Astrocyte (in vitro differentiated cells and primary cell): ENCODE measurements at regions not wholly inside any gene's neighbourhood (a gene's known extent, or its start where the extent isn't known, plus 50 kb on each side); places are given as distances from the start of the nearest gene placed in this dataset.

Experiments used
- DNase-seq: peaks from one replicate; pipeline ENCODE4 v3.0.0-alpha.2; 2010; ENCODE audit warnings: low read depth
- FAIRE-seq: peaks from 2 replicates; lab custom pipeline; 2011; peaks lifted over from hg19 to GRCh38; lab: Jason Lieb, UNC
- H2AFZ ChIP-seq: 2 replicates; pipeline ENCODE4 v1.6.0; 2012; ENCODE audit warnings: low read depth, low read length, inconsistent platforms
- H3K27ac ChIP-seq: 2 replicates; pipeline ENCODE4 v1.5.1; 2011; ENCODE audit warnings: low read depth, low read length, inconsistent platforms
- H3K27me3 ChIP-seq: 2 replicates; pipeline ENCODE4 v1.6.0; 2011; ENCODE audit warnings: low read length, inconsistent platforms; ENCODE audit not compliant: insufficient read depth
- H3K36me3 ChIP-seq: 2 replicates; pipeline ENCODE4 v1.5.1; 2011; ENCODE audit warnings: low read length, inconsistent platforms; ENCODE audit not compliant: insufficient read depth
- H3K4me1 ChIP-seq: 2 replicates; pipeline ENCODE4 v1.5.1; 2011; ENCODE audit warnings: low read length, inconsistent platforms; ENCODE audit not compliant: insufficient read depth
- H3K4me2 ChIP-seq: 2 replicates; pipeline ENCODE4 v1.6.0; 2012; ENCODE audit warnings: low read length, inconsistent platforms
- H3K4me3 ChIP-seq: 2 replicates; pipeline ENCODE4 v1.5.1; 2011; ENCODE audit warnings: low read depth, mild to moderate bottlenecking, low read length, inconsistent platforms; ENCODE audit not compliant: insufficient read depth
- H3K79me2 ChIP-seq: 2 replicates; pipeline ENCODE4 v1.6.0; 2012; ENCODE audit warnings: mild to moderate bottlenecking, low read length, inconsistent platforms; ENCODE audit not compliant: insufficient read depth
- H3K9ac ChIP-seq: 2 replicates; pipeline ENCODE4 v1.6.0; 2012; ENCODE audit warnings: mild to moderate bottlenecking, low read length, inconsistent platforms
- H3K9me3 ChIP-seq: 2 replicates; pipeline ENCODE4 v1.5.1; 2012; ENCODE audit warnings: low read depth, mild to moderate bottlenecking, low read length, inconsistent platforms; ENCODE audit not compliant: insufficient read depth
- H4K20me1 ChIP-seq: 2 replicates; pipeline ENCODE4 v1.6.0; 2012; ENCODE audit warnings: low read length, inconsistent platforms; ENCODE audit not compliant: insufficient read depth
- H3K27ac Mint-ChIP-seq: one replicate; pipeline ENCODE4 v1.8.0; 2021; ENCODE audit warnings: mild to moderate bottlenecking, mixed read lengths; ENCODE audit not compliant: unreplicated experiment
- H3K27me3 Mint-ChIP-seq: one replicate; pipeline ENCODE4 v1.8.0; 2021; ENCODE audit warnings: low read depth, mixed read lengths; ENCODE audit not compliant: unreplicated experiment
- H3K36me3 Mint-ChIP-seq: one replicate; pipeline ENCODE4 v1.8.0; 2021; ENCODE audit warnings: low read depth, mixed read lengths; ENCODE audit not compliant: unreplicated experiment
- H3K4me1 Mint-ChIP-seq: one replicate; pipeline ENCODE4 v1.8.0; 2021; ENCODE audit warnings: low read depth, mixed read lengths; ENCODE audit not compliant: unreplicated experiment
- H3K4me3 Mint-ChIP-seq: one replicate; pipeline ENCODE4 v1.8.0; 2021; ENCODE audit warnings: mild to moderate bottlenecking, moderate library complexity, mixed read lengths; ENCODE audit not compliant: unreplicated experiment
- H3K9me3 Mint-ChIP-seq: one replicate; pipeline ENCODE4 v1.8.0; 2021; ENCODE audit warnings: mild to moderate bottlenecking, mixed read lengths; ENCODE audit not compliant: unreplicated experiment
- EZH2 ChIP-seq: IDR thresholded peaks from 2 replicates; pipeline ENCODE4 v1.6.1; 2012; ENCODE audit warnings: mild to moderate bottlenecking, low read length, inconsistent platforms; ENCODE audit not compliant: insufficient read depth
- TF ChIP-seq, protein P1 (sequence below): IDR thresholded peaks from 2 replicates; pipeline ENCODE4 v1.5.1; 2011; ENCODE audit warnings: low read depth, mild to moderate bottlenecking, inconsistent platforms, low read length, moderate library complexity; ENCODE audit not compliant: insufficient read depth

DNA sequence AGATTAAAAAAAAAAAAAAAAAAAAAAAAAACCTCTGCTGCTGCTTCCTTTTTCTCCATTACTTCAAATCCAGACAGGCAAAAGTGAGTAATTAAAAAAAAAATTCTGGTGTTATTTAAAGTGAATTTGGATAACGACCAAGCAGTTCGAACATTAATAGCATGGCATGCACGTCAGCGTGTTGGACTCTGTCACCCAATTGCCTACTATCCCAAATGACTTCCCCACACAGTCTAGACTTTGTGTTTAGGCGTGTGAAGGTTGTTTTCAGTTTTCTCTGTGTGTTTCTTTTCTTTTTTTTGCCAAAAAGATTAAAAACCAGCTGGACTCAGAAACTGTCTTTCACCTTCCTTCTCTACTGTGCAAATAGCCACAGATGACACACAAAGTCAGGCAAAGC, 321.4 kb downstream of the MSX2 start:
- H3K4me1 Mint-ChIP-seq, result no peaks in the 10 kb centered on the region
- Histone ChIP-seq H3K4me1 (no peaks in the 10 kb centered on the region), H3K27ac (no peak overlapping the region), H3K9me3 (no peaks in the 10 kb centered on the region), H3K4me3 (no peak overlapping the region), H3K9ac (no peak overlapping the region), H3K4me2 (no peak overlapping the region), H2AFZ (no peak overlapping the region), H3K79me2 (no peaks in the 10 kb centered on the region), H4K20me1 (no peaks in the 10 kb centered on the region), H3K27me3 (no peaks in the 10 kb centered on the region), H3K36me3 (no peaks in the 10 kb centered on the region)
- no peaks in the 10 kb centered on the region for H3K36me3 Mint-ChIP-seq
- H3K4me3 Mint-ChIP-seq, result no peak overlapping the region
- TF ChIP-seq, protein P1, sequence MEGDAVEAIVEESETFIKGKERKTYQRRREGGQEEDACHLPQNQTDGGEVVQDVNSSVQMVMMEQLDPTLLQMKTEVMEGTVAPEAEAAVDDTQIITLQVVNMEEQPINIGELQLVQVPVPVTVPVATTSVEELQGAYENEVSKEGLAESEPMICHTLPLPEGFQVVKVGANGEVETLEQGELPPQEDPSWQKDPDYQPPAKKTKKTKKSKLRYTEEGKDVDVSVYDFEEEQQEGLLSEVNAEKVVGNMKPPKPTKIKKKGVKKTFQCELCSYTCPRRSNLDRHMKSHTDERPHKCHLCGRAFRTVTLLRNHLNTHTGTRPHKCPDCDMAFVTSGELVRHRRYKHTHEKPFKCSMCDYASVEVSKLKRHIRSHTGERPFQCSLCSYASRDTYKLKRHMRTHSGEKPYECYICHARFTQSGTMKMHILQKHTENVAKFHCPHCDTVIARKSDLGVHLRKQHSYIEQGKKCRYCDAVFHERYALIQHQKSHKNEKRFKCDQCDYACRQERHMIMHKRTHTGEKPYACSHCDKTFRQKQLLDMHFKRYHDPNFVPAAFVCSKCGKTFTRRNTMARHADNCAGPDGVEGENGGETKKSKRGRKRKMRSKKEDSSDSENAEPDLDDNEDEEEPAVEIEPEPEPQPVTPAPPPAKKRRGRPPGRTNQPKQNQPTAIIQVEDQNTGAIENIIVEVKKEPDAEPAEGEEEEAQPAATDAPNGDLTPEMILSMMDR, result no peak
- TF ChIP-seq EZH2, result no peak
- H3K27ac Mint-ChIP-seq, result no peak overlapping the region
- H3K27me3 Mint-ChIP-seq, result peaks cover 11% of the 10 kb centered on the region
- FAIRE-seq (no peak), DNase-seq (no peak)
- H3K9me3 Mint-ChIP-seq, result peaks cover 2% of the 10 kb centered on the region

DNA sequence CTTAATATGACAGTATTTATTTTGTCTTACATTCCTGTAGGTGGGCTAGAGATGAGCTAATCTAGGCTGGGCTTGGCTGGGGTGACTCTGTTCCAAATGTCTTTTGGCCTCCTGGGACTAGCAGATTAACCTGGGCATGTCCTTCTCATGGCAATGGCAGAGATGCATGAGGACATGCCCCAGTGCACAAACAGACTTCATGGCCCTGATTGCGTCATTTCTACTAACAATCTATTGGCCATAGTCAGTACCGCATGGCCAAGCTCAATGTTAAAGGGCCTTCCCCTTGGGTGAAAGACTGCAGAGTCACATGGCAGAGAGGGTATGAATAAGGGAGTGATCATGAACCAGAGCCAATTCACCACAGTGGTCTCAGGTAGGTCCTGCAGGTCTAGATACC, 313.4 kb downstream of the MSX2 start:
- no peak overlapping the region for H3K27ac Mint-ChIP-seq
- DNase-seq (no peak), FAIRE-seq (no peak)
- H3K9ac ChIP-seq, result no peak overlapping the region
- no peaks in the 10 kb centered on the region for H4K20me1 ChIP-seq
- H3K4me1 Mint-ChIP-seq, result no peaks in the 10 kb centered on the region
- H3K9me3 ChIP-seq, result peaks cover 5% of the 10 kb centered on the region
- H3K79me2 ChIP-seq, result no peaks in the 10 kb centered on the region
- no peaks in the 10 kb centered on the region for H3K4me1 ChIP-seq
- no peak overlapping the region for H3K4me3 ChIP-seq
- no peak overlapping the region for H3K4me2 ChIP-seq
- H3K9me3 Mint-ChIP-seq, result no peaks in the 10 kb centered on the region
- H3K27ac ChIP-seq, result no peak overlapping the region
- no peaks in the 10 kb centered on the region for H3K36me3 Mint-ChIP-seq
- H2AFZ ChIP-seq, result no peak overlapping the region
- H3K36me3 ChIP-seq, result no peaks in the 10 kb centered on the region
- TF ChIP-seq, protein P1, result no peak
- TF ChIP-seq EZH2, result no peak
- peaks cover 9% of the 10 kb centered on the region for H3K27me3 Mint-ChIP-seq
- H3K4me3 Mint-ChIP-seq, result no peak overlapping the region
- H3K27me3 ChIP-seq, result no peaks in the 10 kb centered on the region

DNA sequence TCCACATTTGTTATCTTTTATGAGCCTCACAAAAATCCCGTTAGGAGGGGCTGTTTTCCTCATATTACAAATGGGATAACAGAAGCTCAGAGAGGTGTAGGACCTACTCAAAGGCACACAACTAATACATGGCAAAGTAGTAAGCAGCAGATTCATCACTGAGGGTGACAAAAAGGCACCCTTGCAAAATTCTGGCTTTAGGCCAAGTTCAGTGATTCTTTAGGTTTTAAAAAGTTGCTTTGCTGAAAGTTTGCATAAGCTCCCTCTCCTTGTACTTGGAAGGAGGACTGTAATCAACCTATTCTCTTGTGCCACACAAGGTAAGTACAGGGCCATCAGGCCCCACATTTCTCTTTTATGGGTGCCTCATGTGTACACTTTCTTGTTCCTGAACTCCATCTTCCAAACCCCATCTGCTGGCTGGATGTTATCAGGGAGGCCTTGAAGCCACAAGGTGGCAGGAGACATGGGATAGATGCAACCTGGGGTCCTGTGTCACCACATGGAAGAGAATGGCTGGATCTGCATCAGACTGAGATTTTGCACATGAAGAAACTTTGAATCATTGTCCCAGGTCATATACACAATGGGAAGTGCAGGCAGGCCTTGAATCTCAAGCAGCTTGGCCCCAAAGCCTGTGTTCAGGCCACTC, 311.6 kb downstream of the MSX2 start:
- H3K9ac ChIP-seq, result no peak overlapping the region
- no peak for DNase-seq
- H4K20me1 ChIP-seq, result no peaks in the 10 kb centered on the region
- H3K27ac ChIP-seq, result no peak overlapping the region
- Mint-ChIP-seq H3K36me3 (no peaks in the 10 kb centered on the region), H3K27me3 (peaks cover 12% of the 10 kb centered on the region), H3K4me3 (no peak overlapping the region), H3K27ac (no peak overlapping the region), H3K9me3 (no peaks in the 10 kb centered on the region), H3K4me1 (no peaks in the 10 kb centered on the region)
- no peaks in the 10 kb centered on the region for H3K27me3 ChIP-seq
- no peak overlapping the region for H2AFZ ChIP-seq
- H3K79me2 ChIP-seq, result no peaks in the 10 kb centered on the region
- H3K4me3 ChIP-seq, result no peak overlapping the region
- H3K9me3 ChIP-seq, result peaks cover 5% of the 10 kb centered on the region
- no peak overlapping the region for H3K4me2 ChIP-seq
- FAIRE-seq, result no peak
- TF ChIP-seq EZH2, result no peak
- TF ChIP-seq, protein P1, result no peak
- no peaks in the 10 kb centered on the region for H3K36me3 ChIP-seq
- no peaks in the 10 kb centered on the region for H3K4me1 ChIP-seq
